ENCODE measurements at regions not wholly inside any gene's neighbourhood (a gene's known extent, or its start where the extent isn't known, plus 50 kb on each side); places are given as distances from the start of the nearest gene placed in this dataset.

DNA sequence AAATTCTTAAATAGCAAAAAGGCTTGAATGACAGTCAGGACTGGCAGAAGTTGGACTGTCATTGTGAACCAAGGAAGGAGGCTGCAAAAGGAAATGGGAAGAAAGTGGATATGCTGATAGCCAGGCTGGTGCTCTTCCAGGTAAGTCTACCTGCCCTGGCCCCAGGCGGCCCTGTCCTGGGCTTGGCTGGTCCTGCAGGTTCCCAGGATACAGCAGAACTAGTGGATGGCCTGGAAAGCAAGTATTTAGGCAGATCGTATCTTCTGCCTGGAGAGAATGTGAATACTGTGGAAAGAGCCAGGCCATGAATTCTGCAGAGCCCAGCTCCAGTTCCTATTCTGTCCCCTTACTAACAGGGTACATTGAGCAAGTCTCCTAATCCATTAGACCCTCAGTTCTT is 149.3 kb downstream of the SEC61B start:
- DNase-seq (ENCODE audit: low spot score in 2 of 2): no peak
- 84% methylated on average over 2 of the region's 2 CpGs for WGBS
- H3K4me1 ChIP-seq: peaks cover 8% of the 10 kb centered on the region
- TF ChIP-seq, protein P1, sequence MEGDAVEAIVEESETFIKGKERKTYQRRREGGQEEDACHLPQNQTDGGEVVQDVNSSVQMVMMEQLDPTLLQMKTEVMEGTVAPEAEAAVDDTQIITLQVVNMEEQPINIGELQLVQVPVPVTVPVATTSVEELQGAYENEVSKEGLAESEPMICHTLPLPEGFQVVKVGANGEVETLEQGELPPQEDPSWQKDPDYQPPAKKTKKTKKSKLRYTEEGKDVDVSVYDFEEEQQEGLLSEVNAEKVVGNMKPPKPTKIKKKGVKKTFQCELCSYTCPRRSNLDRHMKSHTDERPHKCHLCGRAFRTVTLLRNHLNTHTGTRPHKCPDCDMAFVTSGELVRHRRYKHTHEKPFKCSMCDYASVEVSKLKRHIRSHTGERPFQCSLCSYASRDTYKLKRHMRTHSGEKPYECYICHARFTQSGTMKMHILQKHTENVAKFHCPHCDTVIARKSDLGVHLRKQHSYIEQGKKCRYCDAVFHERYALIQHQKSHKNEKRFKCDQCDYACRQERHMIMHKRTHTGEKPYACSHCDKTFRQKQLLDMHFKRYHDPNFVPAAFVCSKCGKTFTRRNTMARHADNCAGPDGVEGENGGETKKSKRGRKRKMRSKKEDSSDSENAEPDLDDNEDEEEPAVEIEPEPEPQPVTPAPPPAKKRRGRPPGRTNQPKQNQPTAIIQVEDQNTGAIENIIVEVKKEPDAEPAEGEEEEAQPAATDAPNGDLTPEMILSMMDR (IDR thresholded peaks at IDR 0.05): no peak
- TF ChIP-seq POLR2A (IDR thresholded peaks at IDR 0.05) (no peak), EP300 (IDR thresholded peaks at IDR 0.05) (no peak), POLR2AphosphoS5 (IDR thresholded peaks at IDR 0.05) (no peak)
- H3K4me3 ChIP-seq: no peak overlapping the region
- H3K27me3 ChIP-seq: peaks cover 5% of the 10 kb centered on the region
- H3K36me3 ChIP-seq: no peaks in the 10 kb centered on the region
- no peaks in the 10 kb centered on the region for H3K9me3 ChIP-seq
- H3K27ac ChIP-seq: no peak overlapping the region

DNA sequence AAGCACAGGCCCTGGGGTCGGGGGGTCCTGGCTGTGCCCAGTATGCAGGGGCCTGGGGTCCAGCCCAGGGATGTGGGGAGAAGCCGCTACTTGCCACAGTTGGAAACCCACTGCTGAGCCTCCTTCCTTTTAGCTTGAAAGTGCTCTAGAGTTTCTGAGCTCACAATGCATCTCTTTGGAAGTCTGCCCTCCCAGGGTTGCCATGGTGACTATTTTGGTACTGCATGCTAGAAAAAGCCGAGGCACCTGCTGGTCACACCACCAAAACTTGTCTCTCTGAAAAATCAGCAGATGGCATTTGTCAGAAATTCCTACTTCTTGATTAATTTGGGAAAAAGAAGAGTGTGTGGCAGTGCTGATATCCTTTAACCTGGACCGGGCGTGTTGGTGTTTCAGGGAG is 151.8 kb downstream of the SEC61B start:
- Histone ChIP-seq H3K27ac (no peak overlapping the region), H3K4me3 (no peak overlapping the region), H3K9me3 (no peaks in the 10 kb centered on the region), H3K4me1 (peaks cover 3% of the 10 kb centered on the region), H3K36me3 (no peaks in the 10 kb centered on the region), H3K27me3 (peaks cover 5% of the 10 kb centered on the region)
- 89% methylated on average over 5 of the region's 5 CpGs for WGBS
- TF ChIP-seq POLR2AphosphoS5 (IDR thresholded peaks at IDR 0.05): no peak
- TF ChIP-seq, protein P1 (IDR thresholded peaks at IDR 0.05): no peak
- no peak for TF ChIP-seq POLR2A (IDR thresholded peaks at IDR 0.05)
- TF ChIP-seq EP300 (IDR thresholded peaks at IDR 0.05): no peak
- no peak for DNase-seq (ENCODE audit: low spot score in 2 of 2)

DNA sequence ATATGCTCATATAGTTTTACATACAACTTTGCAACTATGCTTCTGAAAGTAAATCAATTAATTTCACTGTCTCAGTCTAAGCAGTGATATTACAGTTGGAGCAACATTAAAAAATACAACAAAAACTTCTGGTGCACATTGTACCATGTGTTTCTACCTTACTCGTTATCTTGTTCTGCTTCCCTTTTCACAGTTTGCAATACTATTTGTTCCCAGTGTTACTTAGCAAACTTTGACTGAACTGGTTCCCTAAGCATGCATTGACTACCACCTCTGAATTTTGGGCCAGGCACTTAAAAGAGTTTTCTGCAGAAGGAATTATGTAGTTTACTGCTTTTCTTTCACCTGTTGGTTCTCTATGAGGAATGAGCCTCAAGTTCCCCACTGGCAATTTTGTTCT is 152.7 kb downstream of the SEC61B start:
- no peaks in the 10 kb centered on the region for H3K36me3 ChIP-seq
- no peak for DNase-seq (ENCODE audit: low spot score in 2 of 2)
- no peaks in the 10 kb centered on the region for H3K27me3 ChIP-seq
- H3K4me3 ChIP-seq: no peak overlapping the region
- no peaks in the 10 kb centered on the region for H3K4me1 ChIP-seq
- 76% methylated on average over 1 of the region's 1 CpG for WGBS
- H3K9me3 ChIP-seq: no peaks in the 10 kb centered on the region
- TF ChIP-seq POLR2A (IDR thresholded peaks at IDR 0.05) (no peak), POLR2AphosphoS5 (IDR thresholded peaks at IDR 0.05) (no peak), EP300 (IDR thresholded peaks at IDR 0.05) (no peak)
- TF ChIP-seq, protein P1 (IDR thresholded peaks at IDR 0.05): no peak
- H3K27ac ChIP-seq: no peak overlapping the region

DNA sequence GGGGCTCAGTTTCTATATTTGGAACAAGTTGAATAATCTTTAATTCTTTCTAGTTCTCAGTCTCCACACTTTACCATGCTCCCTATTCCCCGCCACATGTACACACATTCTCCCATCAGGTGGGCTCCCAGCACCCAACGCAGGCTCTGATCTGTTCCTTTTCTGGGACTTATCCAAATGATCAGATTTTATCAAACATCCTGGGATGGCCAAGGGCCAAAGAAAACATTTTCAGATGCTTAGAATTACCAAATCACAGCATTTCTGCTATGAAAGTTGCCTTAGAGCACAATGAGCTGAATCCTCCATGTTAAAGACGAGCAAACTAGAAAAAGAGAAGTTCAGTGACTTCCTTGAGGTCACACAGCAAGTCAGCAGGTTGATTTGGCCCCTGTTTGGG is 153.4 kb downstream of the SEC61B start:
- Histone ChIP-seq H3K36me3 (no peaks in the 10 kb centered on the region), H3K9me3 (no peaks in the 10 kb centered on the region), H3K4me3 (no peak overlapping the region), H3K27me3 (no peaks in the 10 kb centered on the region), H3K27ac (no peak overlapping the region), H3K4me1 (no peaks in the 10 kb centered on the region)
- no peak for DNase-seq (ENCODE audit: low spot score in 2 of 2)
- WGBS: 74% methylated on average over 3 of the region's 3 CpGs
- TF ChIP-seq EP300 (IDR thresholded peaks at IDR 0.05): no peak
- no peak for TF ChIP-seq POLR2A (IDR thresholded peaks at IDR 0.05)
- TF ChIP-seq, protein P1 (IDR thresholded peaks at IDR 0.05): no peak
- no peak for TF ChIP-seq POLR2AphosphoS5 (IDR thresholded peaks at IDR 0.05)

DNA sequence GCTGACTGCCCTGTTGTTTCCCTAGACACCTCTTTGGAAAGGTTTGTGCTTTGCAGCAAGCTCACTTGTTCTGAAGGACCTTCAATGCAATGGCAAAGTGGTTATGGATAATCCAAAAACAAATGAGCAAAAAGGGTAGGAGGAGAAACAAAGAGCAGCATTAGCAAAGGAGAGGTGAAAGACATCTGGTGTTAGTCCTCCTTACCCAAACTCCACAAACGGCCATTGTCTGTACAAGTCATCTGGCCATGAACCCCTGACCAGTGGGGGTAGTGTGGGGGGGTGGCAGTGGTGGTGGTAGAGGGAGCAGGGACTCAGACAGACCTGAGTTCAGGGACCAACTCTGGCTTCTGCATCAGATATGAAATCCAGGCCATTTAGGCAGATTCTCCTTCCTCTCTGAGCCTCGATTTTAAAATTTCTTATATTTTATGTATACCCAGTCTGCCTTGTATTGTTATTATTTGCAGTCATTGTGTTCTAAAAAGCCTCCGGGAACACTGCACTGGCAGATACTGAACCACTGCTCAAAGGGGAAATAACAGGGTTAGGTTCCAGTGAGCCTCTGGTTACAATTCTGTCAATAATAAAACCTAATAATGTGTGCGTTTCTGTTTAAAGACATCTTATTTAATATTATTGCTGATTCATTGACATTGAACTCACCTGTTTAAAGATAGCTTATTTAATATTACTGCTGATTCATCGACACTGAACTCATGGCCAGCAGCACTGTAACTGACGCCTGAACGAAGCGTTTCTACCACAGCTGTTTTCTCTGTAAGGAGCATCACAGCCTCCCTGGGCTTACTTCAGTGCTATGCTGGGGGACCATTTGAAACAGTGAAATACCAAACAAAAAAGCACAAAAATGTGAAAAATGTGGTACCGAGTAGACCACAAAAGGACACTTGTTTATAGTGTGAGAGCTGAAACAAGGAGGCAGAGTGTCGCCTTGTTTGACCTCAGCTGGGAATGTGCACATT is 156.0 kb downstream of the SEC61B start:
- Histone ChIP-seq H3K4me1 (no peaks in the 10 kb centered on the region), H3K27me3 (no peaks in the 10 kb centered on the region), H3K9me3 (no peaks in the 10 kb centered on the region), H3K4me3 (no peak overlapping the region), H3K36me3 (no peaks in the 10 kb centered on the region), H3K27ac (no peak overlapping the region)
- TF ChIP-seq, protein P1 (IDR thresholded peaks at IDR 0.05): no peak
- no peak for TF ChIP-seq POLR2A (IDR thresholded peaks at IDR 0.05)
- TF ChIP-seq EP300 (IDR thresholded peaks at IDR 0.05): no peak
- TF ChIP-seq POLR2AphosphoS5 (IDR thresholded peaks at IDR 0.05): no peak
- 72% methylated on average over 10 of the region's 10 CpGs for WGBS
- no peak for DNase-seq (ENCODE audit: low spot score in 2 of 2)
